Astrocyte of the hippocampus (primary cell): ENCODE measurements at regions not wholly inside any gene's neighbourhood (a gene's known extent, or its start where the extent isn't known, plus 50 kb on each side); places are given as distances from the start of the nearest gene placed in this dataset.
A peak's percentile ranks its signal among the peaks of the same experiment; 100 is the strongest.

ENCODE experiments used
- DNase-seq: peaks from one replicate; pipeline ENCODE4 v3.0.0; 2011; ENCODE audit warnings: low read depth, low spot score

GRCh38 chr17:79285973-79286372 lies 211.3 kb downstream of the ENGASE start:
- DNase-seq: no peak

DNA sequence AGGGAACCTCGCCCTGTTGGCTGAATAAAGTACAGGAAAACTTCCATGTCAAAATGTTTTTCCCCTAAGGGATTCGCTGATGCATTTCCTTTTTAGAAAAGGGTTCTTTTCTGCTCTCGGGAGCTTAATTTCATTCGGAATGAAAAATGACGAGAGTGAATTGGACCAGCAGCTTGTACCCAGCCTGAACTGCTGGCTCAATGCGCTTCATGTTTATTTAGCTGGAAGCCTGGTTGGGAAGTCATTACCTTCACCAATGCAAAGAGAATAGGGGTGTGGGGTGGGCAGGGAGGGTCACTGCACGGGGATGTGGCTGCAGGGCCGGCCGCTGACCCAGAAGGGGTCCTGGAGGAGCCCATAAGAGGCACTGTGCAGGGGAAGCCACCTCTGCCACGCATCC lies 207.7 kb downstream of the ENGASE start:
- DNase-seq: no peak

GRCh38 chr17:79281803-79282202 lies 207.2 kb downstream of the ENGASE start:
- no peak for DNase-seq

DNA sequence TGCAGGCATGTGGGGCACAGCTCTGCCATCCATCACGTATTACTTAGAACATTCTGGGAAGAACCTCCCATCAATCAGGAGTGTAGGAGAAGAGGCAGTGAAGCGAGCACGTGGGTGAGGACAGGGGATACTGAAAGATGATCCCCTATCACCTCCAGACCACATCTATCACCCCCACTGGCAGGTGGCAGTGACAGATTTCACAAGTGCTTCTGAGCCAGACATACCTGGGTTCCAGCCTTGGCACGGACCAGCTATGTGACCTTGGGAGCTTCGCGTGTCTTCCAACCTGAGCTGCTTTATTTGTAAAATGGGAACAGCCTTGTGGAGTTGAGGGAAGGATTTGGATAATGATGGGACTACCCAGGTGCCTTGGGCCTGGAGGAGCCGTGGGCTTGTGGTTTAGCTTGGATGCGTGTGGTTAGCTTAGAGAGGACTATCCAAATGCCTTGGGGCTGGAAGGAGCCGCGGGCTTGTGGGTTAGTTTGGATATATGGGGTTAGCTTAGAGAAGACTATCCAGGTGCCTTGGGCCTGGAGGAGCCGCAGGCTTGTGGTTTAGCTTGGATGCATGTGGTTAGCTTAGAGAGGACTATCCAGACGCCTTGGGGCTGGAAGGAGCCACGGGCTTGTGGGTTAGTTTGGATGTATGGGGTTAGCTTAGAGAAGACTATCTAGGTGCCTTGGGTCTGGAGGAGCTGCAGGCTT lies 206.4 kb downstream of the ENGASE start:
- DNase-seq: no peak

GRCh38 chr17:79280010-79280409 lies 205.4 kb downstream of the ENGASE start:
- no peak for DNase-seq

- no peak for DNase-seq
These were observed 204.7 kb downstream of the ENGASE start for GRCh38 chr17:79279320-79279719.

DNA sequence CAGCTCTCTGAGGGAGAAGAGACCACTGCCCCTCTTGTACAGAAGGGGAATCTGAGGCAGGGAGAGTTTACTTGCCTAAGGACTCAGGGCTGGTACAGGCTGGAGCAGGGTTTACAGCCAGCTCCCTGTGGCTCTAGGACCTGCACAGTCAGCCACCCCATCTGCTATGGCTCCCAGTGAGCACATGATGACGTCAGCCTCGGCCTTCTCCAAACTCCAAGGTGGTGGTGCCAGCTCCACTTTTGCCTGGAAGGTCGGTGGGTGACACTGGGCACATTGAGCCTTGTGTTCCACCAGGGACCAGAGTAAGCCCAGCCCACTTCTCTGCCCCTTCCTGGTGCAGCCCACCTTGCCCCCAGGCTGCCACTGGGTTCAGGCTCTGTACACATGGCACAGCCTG lies 202.2 kb downstream of the ENGASE start:
- no peak for DNase-seq

DNA sequence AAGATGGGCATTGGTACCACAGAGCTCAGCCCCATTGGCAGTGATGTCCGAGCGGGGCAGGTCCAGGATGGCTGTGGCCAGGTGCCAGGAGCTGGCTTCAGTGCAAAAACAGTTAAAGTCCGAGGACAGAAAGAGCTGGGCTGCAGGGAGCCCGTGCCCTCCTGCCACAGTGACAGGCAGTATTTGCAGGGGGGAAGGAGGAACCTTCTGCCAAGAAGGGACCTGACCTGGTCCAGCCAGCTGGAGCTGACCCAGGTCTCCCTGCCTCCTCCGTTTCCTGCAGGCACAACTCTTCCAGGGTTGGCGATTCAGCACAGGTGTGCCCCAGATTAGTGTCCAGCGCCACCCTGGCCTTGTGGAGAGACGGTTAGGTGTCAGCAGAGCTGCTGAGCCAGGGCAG lies 199.0 kb downstream of the ENGASE start:
- no peak for DNase-seq

- peak; percentile 24 for DNase-seq
These were observed 198.1 kb downstream of the ENGASE start for GRCh38 chr17:79272666-79273219.

DNA sequence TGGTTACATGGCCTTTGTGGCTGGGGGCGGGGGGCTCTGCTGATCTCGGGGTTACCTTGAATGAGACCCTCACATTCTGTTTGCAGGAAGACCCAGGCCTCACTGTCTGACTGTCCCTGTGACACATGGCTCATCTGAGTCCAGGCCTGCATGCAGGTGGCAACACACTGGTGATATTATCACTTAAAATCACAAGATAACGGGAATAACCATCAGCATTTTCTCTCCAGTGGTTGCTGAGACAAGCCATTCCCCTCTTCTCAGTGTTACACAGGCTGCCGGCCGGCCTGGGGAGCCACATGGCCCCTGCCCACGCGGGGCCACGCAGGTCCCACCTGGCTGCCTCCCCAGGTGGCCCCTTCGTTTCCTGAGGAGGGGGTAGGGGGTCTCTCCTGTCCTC lies 197.6 kb downstream of the ENGASE start:
- no peak for DNase-seq

DNA sequence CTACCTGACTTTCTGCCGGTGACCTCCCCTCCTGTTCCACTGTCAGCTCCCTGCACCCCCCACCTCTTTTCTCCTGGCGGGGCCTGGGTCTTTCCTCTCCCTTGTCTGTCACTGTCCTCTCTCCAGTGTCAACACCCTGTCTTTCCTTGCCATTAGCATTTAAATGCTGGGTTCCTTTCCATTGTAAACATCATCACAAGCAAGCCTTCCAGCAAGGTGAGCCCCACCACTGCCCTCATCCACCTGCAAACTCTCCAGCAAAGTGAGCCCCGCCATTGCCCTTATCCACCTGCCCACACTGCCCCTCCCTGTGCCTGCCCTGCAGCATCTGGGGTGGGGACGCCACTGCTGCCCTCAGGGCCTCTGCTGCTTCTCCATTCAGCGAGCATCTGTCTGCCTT lies 195.0 kb downstream of the ENGASE start:
- no peak for DNase-seq

DNA sequence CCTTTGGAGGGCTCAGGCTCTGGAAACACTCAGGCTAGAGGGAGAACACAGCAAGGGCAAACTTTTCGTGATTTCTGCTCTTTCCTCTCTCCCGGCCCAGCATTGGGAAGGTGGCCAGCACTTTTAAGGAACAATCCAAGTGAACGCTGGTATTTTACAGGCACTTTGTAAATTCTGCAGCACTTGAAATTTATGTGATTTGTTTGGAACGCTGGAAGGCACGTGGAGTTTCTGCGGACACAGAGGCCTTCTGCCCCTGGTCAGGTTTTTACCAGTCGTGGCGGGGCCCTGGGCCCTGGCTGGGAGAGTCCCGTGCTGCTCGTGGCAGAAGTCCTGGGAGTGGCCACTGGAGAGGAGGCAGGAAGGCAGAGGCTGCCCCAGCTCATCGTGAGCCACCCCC lies 188.6 kb downstream of the ENGASE start:
- DNase-seq: no peak

DNA sequence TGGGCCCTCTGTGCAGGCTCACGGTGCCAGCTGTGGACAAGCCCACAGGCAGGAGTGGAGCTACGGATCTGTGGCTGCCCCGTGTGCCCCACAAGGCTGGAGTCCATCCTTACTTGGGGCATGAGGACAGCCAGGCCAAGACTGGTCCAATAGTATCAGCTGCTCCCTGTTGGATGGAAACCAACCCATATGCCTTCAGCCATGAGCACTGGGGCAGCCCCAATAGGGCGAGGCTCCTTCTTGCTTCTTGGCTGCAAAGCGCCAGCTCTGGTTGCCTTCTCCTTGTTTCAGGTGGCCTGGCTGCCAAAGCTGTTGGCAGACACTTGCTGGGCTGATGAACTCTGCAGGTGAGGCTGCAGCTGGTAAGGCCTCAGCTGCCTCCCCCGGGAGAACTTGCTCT lies 188.0 kb downstream of the ENGASE start:
- DNase-seq: no peak

- DNase-seq: no peak
These were observed 186.9 kb downstream of the ENGASE start for GRCh38 chr17:79261355-79262072.

DNA sequence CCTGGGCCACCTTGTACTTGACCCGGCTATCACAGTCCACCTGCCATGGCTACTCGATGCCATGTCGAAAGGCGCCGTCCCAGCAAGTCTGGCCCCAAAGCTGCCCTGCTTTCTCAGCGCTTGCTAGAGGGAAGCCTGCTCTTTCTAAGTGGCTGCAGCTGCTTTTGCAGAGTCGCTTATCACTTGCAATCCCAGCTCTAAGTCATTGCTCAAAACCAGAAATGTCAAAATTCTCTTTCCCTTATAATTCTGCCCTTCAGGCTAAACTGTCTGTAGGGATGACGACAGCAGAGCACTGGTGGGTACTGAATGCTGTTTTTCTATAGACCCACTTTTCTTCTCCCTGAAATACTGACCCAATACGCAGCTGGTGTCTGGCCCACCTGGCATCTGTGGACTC lies 184.2 kb downstream of the ENGASE start:
- DNase-seq: no peak

- DNase-seq: no peak
These were observed 183.4 kb downstream of the ENGASE start for GRCh38 chr17:79258041-79258440.

- DNase-seq: no peak
These were observed 181.4 kb downstream of the ENGASE start for GRCh38 chr17:79255926-79256585.

- no peak for DNase-seq
These were observed 180.8 kb downstream of the ENGASE start for GRCh38 chr17:79255456-79255855.

DNA sequence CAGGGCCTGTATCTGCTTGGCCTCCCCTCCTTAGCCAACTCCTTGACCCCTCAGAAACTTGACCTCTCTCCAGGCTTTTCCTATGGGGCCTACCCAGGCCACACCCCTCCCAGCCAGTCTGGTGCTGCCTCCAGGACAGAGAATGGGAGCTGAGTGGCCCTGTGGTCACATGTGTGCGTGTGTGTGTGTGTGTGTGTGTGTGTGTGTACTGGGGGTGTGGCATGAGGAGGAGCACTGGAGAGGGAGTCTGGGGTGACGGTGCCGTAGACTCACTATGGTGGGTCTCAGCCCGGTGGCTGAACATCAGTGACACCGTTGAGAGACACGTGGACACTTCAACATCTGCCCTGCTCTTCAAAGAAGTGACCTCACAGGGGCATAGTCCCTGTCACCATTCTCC lies 180.4 kb downstream of the ENGASE start:
- no peak for DNase-seq

DNA sequence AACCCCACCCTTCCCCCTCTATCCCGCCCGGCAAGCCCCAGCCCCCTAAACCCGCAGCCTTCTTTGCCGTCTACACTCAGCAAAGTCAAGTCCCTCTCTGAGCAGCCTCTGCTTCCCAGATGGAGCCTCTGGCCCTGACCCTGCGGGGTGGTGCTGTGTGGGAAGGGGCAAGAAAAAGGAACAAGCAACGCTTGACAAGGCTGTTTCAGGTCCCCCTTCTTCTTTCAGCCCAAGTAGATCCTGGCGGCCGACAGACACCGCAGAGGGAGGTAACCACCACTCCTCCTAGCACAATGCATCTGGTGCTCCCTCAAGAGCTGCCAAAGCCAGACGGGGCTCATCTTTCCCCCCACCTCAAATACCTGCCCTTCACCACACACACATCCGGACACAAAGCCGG lies 178.3 kb downstream of the ENGASE start:
- no peak for DNase-seq

DNA sequence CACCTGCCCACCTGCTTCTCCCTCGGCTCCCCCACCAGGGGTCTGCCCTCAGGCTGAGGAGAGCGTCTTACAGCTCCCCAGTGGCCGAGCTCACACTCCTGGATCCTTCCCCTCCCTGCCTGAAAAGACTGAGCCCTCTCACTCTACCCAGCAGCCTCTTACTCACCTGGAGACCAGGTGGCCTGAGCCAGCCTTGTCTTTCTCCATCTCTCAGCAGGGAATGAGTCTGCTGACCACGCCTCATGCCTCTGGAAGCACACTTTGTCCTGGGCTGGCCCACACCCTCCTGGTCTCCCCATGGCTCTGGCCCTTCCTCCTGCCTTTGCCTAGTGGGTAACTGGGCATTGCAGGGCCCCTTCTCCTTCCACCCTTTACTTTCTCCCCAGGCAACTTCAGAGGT lies 177.2 kb downstream of the ENGASE start:
- no peak for DNase-seq

GRCh38 chr17:79249929-79250521 lies 175.4 kb downstream of the ENGASE start:
- no peak for DNase-seq
